ENCODE measurements at regions not wholly inside any gene's neighbourhood (a gene's known extent, or its start where the extent isn't known, plus 50 kb on each side); places are given as distances from the start of the nearest gene placed in this dataset.

GRCh38 chr9:129359916-129360536 lies 182.0 kb upstream of the IER5L start:
- TF ChIP-seq CTCF (IDR thresholded peaks at IDR 0.05) (no peak), POLR2A (IDR thresholded peaks at IDR 0.05) (no peak)
